ENCODE measurements at regions not wholly inside any gene's neighbourhood (a gene's known extent, or its start where the extent isn't known, plus 50 kb on each side); places are given as distances from the start of the nearest gene placed in this dataset.
"Not testable (repeated sequence)": the region's sequence is repeated elsewhere in the genome, so short reads cannot be mapped to it uniquely, and the experiment has no call there.

- not testable (repeated sequence) for TF ChIP-seq ZSCAN5A, GLI4, ZSCAN18, ZNF449, ZBTB8A (tag by site-specific recombination; IDR thresholded peaks at IDR 0.05)
These were observed 699.8 kb downstream of the XPNPEP1 start for GRCh38 chr10:109223533-109223932.
